Sigmoid colon (tissue), 4 donors: ENCODE measurements at regions not wholly inside any gene's neighbourhood (a gene's known extent, or its start where the extent isn't known, plus 50 kb on each side); places are given as distances from the start of the nearest gene placed in this dataset.

Source experiments
- POLR2A ChIP-seq, 2 donors: fragments of 450-650 bp; IDR thresholded peaks; one replicate each; pipeline ENCODE4 v1.6.1; 2016; ENCODE audit warnings: antibody characterized with exemption in 2 of 2, mild to moderate bottlenecking in 2 of 2, moderate library complexity in 2 of 2
- POLR2AphosphoS5 ChIP-seq, 4 donors: sonication (generic); formaldehyde crosslinking; IDR thresholded peaks; one replicate each; pipeline ENCODE4 v1.6.1; 2017; ENCODE audit warnings: antibody characterized with exemption in 4 of 4

DNA sequence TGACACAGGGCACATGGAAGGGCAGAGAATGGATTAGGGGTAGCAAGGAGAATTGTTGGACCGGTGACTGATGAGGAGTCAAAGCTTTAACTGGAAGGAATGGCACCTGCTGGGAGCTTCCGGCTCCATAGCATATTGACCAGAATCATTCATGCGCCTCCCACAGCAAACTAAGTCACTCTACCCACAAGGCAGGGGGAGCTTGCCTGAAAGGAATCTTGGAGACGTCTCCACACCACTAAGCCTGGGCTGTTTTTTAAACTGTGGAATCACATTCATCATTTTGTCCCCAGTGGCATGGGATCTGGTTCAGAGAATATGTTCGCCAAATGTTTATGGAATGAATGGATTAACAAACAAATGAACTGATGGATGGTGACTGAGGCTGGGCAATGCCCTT, 57.0 kb upstream of the ITGA11 start:
- TF ChIP-seq POLR2A (IDR thresholded peaks at IDR 0.05) (no peak), POLR2AphosphoS5 (IDR thresholded peaks at IDR 0.05) (no peak)
